PFSK-1 (cell line): ENCODE measurements at regions not wholly inside any gene's neighbourhood (a gene's known extent, or its start where the extent isn't known, plus 50 kb on each side); places are given as distances from the start of the nearest gene placed in this dataset.

Experiments
- FOXP2 ChIP-seq: optimal IDR thresholded peaks from 2 replicates; pipeline ENCODE3; 2011; ENCODE audit warnings: borderline replicate concordance, control low read depth, inconsistent platforms; ENCODE audit not compliant: insufficient read depth; ENCODE audit errors: extremely low read length, extremely low read depth
- POLR2AphosphoS5 ChIP-seq: IDR thresholded peaks from 2 replicates; pipeline ENCODE4 v1.6.1; 2012; ENCODE audit warnings: low read depth, mild to moderate bottlenecking, control low read depth, low read length, moderate library complexity
- SIN3A ChIP-seq: IDR thresholded peaks from 2 replicates; pipeline ENCODE4 v1.6.1; 2012; ENCODE audit warnings: mild to moderate bottlenecking, low read length, moderate library complexity, borderline replicate concordance; ENCODE audit not compliant: insufficient read depth
- TAF1 ChIP-seq: IDR thresholded peaks from 2 replicates; pipeline ENCODE4 v1.6.1; 2012; ENCODE audit warnings: low read length, control low read depth, borderline replicate concordance; ENCODE audit not compliant: insufficient read depth
- TF ChIP-seq, protein P1 (sequence below), 2 experiments: IDR thresholded peaks; 2 replicates each; pipeline versions ENCODE4 v1.6.1 to v1.8.0; 2011 to 2012; ENCODE audit warnings: low read depth in 2 of 2, low read length in 2 of 2, control low read depth in 1 of 2, inconsistent platforms in 1 of 2, mild to moderate bottlenecking in 1 of 2, moderate library complexity in 1 of 2; ENCODE audit not compliant: insufficient read depth in 1 of 2

DNA sequence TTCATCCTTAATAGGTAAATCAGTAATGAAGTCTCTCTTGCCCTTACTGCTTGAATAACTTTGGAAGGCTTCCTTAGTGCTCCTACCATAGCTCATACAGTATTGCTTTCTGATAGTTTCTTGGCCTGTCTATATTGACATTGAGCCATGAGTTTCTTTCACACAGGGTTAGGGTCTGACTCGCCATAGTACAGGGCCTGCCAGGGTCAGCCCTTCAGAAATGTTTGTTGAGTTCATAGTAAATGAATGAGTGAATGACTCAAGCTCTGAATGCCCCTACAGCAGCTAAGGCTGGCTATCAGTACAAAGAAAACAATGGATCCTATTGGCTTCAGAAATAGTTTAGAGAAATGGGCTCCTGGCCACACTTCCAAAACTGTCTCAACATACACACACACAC, 65.0 kb upstream of the LRATD1 start:
- no peak for TF ChIP-seq SIN3A
- no peak for TF ChIP-seq POLR2AphosphoS5
- no peak for TF ChIP-seq FOXP2
- no peak for TF ChIP-seq TAF1
- TF ChIP-seq, protein P1, sequence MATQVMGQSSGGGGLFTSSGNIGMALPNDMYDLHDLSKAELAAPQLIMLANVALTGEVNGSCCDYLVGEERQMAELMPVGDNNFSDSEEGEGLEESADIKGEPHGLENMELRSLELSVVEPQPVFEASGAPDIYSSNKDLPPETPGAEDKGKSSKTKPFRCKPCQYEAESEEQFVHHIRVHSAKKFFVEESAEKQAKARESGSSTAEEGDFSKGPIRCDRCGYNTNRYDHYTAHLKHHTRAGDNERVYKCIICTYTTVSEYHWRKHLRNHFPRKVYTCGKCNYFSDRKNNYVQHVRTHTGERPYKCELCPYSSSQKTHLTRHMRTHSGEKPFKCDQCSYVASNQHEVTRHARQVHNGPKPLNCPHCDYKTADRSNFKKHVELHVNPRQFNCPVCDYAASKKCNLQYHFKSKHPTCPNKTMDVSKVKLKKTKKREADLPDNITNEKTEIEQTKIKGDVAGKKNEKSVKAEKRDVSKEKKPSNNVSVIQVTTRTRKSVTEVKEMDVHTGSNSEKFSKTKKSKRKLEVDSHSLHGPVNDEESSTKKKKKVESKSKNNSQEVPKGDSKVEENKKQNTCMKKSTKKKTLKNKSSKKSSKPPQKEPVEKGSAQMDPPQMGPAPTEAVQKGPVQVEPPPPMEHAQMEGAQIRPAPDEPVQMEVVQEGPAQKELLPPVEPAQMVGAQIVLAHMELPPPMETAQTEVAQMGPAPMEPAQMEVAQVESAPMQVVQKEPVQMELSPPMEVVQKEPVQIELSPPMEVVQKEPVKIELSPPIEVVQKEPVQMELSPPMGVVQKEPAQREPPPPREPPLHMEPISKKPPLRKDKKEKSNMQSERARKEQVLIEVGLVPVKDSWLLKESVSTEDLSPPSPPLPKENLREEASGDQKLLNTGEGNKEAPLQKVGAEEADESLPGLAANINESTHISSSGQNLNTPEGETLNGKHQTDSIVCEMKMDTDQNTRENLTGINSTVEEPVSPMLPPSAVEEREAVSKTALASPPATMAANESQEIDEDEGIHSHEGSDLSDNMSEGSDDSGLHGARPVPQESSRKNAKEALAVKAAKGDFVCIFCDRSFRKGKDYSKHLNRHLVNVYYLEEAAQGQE (IDR thresholded peaks at IDR 0.05; ENCODE audit: insufficient read depth in 1 of 2, low read depth in 2 of 2, low read length in 2 of 2): no peak

DNA sequence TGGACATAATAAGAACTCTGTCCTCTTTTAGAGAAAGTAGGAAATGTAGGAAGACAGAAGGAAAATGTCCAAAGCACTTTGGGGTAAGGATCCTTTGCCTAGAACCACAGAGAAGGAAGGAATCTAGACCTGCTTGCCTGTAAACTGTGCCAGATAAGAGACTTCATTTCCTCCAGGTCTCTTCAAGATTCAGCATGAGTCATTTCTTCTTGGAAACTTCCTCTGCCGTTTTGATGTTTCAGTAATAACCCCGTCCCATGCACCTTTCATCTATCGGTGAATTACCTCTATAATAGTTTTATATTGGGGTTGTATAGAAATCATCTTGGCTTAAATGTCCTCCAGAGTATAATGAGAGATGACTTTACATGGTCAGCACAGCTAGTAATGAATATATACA, 63.2 kb upstream of the LRATD1 start:
- TF ChIP-seq, protein P1 (IDR thresholded peaks at IDR 0.05; ENCODE audit: insufficient read depth in 1 of 2, low read depth in 2 of 2, low read length in 2 of 2): no peak
- TF ChIP-seq FOXP2: no peak
- TF ChIP-seq POLR2AphosphoS5: no peak
- TF ChIP-seq TAF1: no peak
- no peak for TF ChIP-seq SIN3A

DNA sequence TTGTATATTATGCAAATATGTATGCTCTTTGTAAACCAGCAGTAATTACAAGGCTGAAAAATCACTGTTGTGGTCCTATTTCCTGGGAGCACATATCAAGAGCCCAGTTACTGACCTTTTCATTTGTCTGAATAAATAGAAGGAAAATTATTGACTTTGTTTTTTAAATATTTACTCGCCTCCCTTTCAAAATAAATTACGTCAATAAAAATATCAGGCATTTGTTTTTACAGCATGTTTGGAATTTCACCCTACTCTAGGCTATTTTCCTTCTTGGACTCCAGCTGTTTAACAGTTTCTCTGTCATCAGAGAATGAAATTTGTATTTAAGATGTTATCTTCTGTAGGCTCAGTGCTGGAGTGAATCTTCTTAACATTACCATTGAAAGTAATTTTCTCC, 59.9 kb upstream of the LRATD1 start:
- TF ChIP-seq FOXP2 (no peak), TAF1 (no peak), POLR2AphosphoS5 (no peak), SIN3A (no peak)
- TF ChIP-seq, protein P1 (IDR thresholded peaks at IDR 0.05; ENCODE audit: insufficient read depth in 1 of 2, low read depth in 2 of 2, low read length in 2 of 2): no peak

DNA sequence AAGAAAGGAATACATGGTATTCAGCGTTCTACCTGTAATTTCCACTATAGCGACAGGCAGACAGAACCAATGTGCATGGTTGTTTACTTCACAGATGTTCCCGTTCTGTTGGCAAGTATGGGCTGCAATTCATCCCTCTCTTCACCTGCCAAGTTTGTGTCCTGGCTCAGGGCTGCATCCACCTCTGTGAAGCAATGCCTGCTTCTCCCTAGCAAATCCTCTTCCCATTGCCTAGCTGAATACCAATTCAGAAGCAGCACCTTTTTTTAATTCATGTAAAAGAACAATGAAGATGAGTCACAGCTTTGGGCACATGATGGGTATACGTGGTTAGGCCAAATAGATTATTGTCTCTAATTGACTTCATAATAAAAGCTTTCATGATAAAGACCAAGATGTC, 54.7 kb upstream of the LRATD1 start:
- no peak for TF ChIP-seq POLR2AphosphoS5
- no peak for TF ChIP-seq FOXP2
- TF ChIP-seq, protein P1 (IDR thresholded peaks at IDR 0.05; ENCODE audit: insufficient read depth in 1 of 2, low read depth in 2 of 2, low read length in 2 of 2): no peak
- TF ChIP-seq SIN3A: no peak
- no peak for TF ChIP-seq TAF1
